HG02852 (cell line): ENCODE measurements at regions not wholly inside any gene's neighbourhood (a gene's known extent, or its start where the extent isn't known, plus 50 kb on each side); places are given as distances from the start of the nearest gene placed in this dataset.
A peak's percentile ranks its signal among the peaks of the same experiment; 100 is the strongest.

ENCODE experiments used
- ATAC-seq: cut with Tn5 transposase; IDR thresholded peaks from one replicate; pipeline ENCODE4 v1.9.1; 2021; ENCODE audit warnings: mild to moderate bottlenecking, moderate library complexity; ENCODE audit not compliant: unreplicated experiment

DNA sequence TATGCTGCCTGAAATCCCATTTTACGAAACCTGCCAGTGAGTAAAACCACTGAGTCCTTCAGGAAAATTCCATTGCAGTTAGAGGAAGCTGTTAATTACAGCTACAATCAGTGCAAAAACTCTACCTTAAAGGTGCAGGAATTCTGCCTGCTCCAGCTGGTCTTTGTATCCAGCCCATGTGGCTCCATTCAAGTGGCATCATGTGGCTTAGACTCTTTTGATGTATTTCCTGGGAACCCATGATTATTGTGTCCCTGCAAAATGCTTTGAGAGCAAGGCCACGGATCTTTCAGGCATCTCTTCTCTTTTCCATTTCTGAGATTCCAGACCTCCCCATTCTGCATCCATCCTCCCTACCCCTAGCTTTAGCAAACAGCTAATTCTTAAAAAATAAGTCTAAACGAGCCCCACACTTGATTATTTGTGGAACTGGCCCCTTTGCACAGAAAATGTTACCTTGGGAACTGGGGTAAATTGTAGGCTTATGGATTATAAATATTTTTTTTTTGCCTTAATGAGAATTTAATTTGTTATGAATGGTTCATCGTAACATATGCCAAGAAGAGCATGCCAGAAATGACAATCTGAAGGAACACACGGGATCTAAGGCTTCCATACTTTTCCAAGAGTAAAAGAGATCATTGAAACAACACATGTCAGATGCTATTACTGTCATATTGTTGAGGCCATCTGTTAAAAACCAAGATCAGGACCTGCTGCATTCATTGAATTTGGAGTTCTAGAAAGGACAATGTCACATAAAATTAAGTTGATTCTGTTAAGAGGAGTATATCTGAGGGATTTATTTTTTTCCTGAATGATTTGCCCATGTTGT, 144.6 kb downstream of the TPH2 start:
- no peak for ATAC-seq

DNA sequence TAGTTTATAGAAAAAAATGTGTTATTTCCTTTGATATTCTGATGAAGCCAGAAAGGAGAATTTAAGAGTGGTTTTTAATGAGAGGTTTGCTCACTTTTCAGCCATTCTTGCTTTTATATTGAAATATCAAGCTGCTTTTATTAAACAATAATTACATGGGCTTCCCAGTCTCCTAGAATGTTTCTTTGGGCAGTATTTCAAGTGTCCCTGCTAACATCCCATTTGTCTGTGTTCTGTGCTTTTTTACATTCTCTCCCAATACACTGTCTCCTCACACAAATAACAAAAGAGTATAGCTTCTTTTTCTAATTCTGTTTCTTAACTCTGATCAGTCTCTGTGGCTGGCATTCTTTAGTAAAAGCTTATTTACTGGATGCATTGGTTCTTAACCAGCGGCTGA, 145.4 kb downstream of the TPH2 start:
- no peak for ATAC-seq

DNA sequence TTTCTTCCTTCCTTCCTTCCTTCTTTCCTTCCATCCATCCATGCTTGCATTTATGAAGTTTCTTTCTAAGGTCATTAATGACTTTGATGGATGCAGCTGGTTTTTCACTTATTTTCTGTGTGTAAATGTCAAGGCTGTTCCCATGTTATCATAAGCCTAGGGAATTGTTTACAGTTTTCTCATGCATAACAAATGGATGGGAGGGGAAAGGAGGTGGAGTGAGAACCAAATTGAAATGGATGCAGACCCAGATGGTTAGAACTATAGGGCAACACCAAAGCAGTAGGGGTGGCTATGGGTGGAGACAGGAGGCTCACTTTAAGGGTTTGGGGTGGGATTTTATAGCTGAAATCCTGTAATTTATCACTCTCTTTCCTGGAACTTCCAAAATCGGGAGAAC, 146.2 kb downstream of the TPH2 start:
- no peak for ATAC-seq

DNA sequence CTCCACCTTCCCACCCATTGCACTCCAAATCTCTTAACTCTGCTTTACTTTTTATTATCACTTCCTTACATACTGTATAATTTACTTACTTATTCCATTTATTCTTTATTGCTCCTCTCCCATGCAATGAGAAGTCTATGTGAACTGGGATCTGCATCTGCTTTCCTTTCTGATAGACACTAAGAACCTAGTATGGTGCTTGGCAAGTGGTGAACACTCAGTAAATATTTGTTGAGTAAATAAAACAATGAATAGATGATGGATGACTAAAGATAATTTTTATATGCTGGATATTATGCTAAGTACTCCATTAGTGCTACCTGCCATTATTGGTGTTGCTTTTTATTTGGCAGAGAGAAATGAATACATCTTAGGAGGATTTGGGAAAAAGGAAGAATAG, 151.0 kb downstream of the TPH2 start:
- no peak for ATAC-seq

DNA sequence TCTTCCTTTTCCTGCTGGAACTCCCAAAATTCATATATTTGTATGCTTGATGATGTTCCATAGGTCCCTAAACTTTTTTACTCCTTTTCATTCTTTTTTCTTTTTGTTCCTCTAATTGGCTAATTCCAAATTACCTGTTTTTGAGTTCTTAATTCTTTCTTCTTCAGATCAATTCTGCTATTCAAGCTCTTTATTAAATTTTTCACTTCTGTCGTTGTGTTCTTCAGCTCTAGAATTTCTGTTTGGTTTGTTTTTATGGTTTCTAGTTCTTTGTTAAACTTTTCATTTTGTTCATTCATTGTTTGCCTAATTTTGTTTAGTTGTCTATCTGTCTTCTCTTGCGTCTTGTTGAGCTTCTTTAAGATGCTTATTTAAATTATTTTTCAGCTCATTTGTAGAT, 154.8 kb downstream of the TPH2 start:
- no peak for ATAC-seq

DNA sequence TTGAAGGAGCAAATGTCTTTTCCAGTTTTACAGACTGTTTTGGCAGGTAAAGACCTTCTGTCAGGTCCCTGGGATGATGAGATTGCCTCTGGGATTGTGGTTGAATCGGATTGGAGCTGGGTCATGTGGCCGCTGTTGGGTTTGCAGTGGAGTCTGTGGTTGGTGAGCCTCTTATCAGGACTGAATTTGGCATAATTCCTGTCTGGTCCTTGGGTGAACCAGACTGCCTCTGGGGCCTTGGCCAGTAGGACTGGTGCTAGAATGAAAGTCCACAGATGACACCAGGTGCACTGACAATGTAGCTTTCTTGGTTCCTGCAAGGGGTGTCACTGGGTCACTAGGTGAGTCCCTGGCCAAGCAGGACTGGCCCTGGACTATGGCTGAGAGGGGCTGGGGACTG, 155.3 kb downstream of the TPH2 start:
- ATAC-seq: no peak

DNA sequence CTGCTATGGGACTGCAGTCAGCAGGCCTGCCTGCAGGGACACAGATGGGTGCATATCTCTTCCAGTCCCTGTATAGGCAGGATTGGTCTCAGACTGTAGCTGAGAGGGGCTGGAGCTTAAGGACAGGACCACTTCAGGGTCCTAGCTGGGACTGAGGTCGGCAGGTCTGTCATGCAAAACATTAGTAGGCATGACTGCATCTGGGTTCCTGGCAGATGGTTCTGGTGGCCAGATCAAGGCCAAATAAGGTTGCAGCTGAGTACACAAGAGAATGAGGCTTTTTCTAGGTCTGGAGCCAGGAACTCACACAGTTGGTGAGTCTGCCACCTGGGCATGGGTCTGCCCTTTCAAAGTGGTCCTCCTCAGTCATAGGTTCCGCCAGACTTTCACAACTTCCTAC, 155.8 kb downstream of the TPH2 start:
- ATAC-seq: no peak

DNA sequence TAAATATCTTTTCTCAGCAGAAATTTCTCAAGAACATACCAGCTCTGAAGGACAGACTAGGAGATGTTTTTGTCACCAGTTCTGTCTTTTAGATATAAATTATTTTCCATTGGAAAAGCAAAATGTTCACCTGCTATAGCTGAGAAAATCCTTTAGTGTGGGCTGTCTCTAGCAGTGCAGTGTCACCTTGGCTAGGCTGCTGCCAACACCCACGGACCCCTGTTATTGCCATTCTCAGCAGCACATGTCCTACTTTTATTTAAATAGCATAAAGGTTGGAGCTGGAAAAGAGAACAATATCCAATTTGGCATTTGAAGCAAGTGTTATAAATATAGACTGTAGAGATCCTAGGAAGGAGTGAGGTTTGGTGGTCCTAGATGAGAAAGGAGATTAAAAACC, 156.4 kb downstream of the TPH2 start:
- ATAC-seq: no peak

DNA sequence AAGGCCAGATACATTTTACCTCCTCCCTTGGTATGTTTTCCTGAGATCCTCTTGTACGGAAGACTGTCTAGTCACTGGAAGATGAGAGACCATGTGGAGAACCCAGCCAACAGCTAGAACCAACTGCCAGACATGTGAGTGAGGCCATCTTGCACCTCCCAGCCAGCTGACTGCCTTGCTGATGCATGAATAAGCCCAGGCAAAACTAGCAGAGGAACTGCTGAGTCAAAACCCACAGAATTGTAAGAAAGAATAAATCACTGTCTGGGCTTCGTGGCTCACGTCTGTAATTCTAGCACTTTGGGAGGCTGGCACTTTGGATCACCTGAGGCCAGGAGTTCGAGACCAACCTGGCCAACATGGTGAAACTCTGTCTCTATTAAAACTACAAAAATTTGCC, 160.0 kb downstream of the TPH2 start:
- ATAC-seq: no peak

DNA sequence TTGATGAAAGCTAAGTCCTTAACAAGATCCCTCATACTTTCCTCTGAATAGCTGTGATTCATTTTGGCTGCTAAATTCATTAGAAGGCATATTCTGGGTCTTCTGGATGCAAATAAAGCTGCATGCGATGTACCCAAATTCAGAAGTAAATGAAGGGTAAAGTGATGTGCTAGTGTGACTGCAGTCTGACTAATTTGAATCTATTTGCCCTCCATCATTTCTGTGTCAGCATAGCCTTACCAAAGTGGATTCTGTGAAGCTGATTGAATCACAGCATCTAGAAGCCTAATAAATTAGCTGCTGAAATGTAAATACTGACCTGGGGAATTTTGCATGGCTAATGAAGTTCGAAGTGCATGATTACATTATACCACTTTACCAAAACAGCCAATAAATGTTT, 162.2 kb downstream of the TPH2 start:
- ATAC-seq: no peak

DNA sequence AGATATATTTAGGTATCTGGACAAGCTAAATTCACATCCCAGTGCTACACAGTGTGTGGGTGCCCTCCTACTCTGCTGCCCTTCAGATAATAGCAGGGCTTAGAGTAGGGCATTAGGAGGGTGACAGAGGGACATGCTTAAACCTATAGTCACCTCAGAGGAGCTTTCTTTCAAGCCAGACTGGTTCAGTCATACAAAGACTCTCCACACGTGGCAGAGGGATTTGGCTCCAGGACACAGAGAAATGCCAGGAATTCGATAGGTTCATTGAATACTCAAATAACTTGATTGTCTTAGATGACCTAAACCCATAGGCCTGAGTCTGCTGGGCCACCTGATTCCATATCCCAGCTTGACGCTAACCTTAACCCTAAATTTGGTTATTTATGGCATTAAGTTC, 163.5 kb downstream of the TPH2 start:
- no peak for ATAC-seq

DNA sequence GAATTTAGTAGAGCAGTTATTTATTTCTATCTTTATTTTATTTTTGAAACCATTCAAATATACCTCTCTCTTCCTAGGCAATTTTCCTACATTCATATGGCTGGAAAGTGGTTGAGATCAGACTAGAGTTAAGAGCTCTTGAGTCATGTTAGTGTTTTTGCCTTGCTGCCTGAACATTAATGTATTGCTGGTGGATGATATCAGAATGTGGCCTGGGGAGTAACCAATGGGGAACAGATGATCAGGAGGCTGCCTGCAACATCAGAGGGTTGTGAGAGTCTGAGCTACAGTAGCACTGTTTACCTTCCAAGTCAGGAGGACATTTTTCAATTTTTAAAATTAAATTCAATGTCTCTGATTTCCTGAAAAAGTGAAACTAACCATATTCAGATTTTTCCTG, 166.3 kb upstream of the TRHDE start:
- ATAC-seq: no peak

DNA sequence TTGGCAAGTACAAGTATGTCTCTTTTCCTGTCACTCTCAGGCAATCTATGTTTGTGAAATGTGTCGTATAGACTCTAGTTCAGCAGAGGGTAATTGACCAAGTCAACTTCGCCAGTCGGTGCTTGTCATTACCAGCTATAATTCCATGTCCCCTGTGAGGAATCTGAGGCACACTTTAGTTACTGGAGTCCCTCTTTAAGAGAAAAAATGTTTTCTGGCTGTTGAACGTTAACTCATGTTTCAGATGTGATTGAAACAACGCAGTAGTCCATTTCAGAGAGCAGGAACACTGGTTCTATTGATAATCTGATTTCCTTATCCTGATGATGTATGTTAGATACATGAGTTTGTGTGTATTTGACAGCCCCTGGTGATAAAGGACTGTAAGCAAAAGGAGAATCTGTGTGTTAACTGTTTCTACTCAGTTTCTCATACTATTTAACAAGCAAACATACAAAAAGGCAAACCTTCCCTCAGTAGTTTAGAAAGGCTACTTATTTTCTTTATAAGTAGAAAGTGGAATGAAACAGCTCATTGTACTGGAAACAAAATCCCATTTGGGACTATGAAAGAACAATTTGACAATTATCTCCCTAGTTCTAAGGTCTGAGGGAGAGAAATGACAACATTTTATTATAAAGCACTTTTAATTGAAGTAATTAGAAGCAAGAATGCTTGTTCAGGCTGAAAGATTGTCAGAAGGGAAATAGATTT, 161.1 kb upstream of the TRHDE start:
- no peak for ATAC-seq

DNA sequence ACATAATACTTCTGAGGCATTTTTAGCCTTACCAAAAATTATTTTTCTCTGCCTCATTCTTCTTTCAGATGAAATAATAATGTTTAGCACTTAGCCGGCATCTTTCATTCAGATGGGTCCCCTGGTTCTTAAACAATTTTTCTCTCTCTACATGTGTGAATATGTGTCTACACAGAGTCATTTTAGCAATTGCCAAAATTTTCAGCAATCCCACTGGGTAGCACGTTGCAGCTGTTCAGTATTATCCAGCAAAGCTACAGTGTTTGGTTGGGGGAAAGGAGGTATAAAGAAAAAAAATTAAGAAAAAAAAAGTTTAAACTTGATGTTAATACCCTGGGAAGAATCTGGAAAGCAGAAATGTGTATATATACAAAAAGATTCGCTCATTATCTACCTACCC, 160.5 kb upstream of the TRHDE start:
- ATAC-seq: no peak

DNA sequence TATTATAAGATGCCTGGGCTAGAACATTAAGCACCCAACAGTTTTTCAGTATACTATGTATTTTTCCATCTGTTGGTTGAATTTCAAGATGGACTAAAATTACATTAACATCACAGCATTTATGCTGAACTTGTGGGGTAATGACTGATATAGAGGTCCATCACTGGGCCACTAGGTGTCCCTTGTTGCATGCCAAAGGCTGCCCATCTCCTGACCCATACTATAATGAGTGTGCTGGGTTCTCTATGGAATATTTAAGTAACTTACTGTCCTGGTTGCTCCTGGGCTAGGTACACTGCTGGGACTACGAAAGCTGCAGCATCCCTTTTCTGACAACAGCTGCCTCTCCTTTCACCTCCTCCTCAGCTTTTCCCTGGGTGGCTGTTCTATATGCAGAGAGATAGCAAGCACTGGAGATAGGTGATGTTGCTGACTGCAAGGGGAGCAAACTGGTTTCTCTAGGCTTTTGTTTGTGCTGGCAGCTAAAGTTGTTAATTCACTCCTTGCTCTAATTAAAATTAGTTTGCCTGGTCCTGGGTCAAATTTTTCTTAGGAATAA, 138.6 kb upstream of the TRHDE start:
- ATAC-seq: no peak

DNA sequence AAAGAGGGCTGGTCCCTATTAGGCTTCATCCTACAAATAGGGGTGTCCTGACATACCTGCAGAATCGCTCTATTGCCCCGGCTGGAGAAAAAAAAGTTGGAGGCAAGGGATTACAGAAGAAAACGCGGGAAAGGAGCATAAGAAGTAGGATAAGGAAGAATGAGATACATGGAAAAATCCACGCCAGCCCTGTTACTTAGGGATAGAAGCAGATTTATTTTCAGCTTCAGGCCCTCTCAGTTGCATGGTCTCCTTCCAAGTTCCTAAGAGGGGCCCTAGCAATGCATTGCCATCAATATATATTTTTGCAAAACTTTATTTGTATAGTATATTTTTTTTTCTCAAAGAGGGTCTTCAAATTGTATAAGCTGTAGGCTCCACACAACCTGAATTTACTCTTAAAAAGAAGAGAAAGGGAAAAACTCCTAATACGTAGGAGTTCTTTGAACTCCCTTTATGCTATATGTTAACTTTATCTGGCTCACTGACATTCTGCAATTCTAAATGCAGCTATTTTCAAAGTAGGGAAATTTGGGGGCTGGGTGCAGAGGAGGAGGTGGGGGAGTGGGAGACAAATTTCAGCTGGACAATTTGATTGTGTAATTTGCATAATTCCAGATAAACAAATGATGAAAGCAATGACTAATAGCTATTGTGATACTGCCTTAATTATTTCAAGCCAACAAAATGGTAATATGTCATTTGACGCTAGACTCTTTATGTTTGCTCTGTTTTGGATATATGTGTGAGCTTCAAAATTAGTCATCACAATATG, 137.7 kb upstream of the TRHDE start:
- no peak for ATAC-seq

DNA sequence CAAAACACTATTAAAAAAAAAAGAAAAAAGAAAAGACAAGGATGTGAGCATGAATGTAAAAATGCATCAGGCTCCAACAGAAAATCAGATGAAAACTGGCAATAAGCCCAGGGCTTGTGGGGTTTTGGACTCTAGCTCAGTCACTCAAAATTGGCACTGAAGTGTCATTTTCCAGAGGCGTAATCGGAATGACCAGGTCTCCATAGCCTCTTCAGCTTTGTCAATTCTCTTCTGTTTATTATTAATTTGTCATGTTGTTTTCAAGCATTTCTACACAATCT, 137.2 kb upstream of the TRHDE start:
- ATAC-seq: no peak

DNA sequence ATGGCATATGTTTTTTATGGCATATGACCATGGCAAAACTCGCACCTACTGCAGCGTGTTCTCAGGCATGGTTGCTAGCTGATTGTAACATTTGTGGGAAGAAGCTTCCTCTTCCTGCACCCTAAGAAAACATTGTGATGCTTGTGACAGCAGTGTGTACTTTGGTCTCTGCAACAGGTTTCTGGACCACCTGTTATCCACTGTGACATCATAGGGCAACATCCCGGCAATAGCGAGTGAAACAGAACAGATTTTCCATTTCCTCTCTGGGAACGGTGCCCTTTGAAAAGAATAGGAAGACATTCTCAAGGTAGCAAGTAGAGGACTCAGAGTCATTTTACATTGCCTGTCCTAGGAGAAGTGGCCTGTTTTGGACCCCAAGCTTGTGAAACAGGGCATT, 135.4 kb upstream of the TRHDE start:
- ATAC-seq: no peak

DNA sequence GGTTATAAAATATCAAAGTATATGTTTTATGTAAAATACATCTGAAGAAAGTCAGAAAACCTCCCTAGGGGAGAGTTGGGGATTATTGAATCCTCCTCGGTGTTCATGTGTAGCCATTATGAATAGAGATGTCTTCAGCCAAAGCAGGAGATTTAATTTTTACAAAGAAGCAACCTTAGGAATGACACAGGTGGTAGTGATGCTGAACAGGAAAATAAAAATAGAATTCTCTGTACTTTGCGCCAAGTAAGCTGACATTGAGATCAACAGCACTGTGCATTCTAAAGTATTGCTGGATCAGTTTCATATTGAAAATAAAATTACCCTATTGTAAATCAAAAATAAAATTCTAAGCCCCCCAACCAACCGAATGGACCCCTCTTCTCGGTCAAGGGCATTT, 132.8 kb upstream of the TRHDE start:
- ATAC-seq: no peak

DNA sequence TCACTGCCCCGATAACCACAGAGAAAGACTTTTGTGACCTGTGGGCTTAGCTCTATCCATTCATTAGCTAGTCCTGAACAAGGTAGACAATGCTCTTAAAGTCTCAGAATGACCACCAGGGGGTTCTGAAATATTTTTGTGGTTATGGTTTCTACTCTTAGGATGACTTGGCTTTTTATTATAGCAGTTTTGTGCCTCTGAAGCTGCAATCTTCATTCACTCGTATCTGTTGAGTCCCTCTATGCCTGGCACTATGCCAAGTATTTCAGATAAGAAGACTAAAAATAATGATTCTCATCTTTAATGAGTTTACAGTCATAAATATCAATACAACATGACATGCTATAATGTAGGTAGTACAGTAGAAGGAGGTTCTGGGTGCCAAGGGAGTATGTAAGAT, 130.8 kb upstream of the TRHDE start:
- peak; percentile 99 for ATAC-seq

DNA sequence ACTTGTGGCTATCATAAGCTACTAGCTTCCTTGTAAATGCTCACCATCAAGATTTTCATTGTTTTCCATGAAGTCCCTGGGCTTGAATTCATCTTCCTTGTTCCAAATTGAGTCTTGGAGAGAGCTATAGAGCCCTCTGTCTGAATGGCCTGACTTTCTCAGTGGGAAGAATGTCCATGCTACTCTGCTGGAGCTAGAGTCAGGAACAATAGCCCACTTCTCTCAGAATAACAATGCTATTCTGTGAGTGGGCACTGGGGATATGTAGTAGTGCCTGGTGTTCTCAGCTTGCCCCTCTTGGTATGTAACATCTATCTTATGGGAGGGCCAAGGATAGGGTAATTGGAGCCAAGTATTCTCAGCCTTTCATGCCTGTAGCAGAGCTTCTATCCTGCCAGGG, 127.6 kb upstream of the TRHDE start:
- ATAC-seq: no peak

DNA sequence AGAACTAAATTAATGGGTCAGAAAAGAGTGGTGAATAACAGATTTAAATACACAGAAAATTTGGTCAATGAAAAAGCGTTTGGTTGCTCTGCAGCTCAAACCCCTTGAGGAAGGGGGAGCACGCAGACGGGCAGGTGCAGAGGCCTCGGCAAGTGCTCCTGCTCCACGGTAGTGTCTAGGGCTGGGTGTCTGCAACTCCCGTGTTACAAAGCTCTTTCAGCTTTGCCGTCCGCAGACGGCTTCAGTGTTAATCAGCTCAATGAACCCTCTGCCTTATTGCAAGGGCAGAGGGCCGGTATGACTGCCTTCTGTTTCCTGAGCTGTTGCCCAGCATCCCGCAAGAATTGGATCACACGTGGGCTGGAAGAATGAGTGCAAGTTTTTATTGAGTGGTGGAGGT, 125.7 kb upstream of the TRHDE start:
- ATAC-seq: no peak
